ENCODE measurements at regions not wholly inside any gene's neighbourhood (a gene's known extent, or its start where the extent isn't known, plus 50 kb on each side); places are given as distances from the start of the nearest gene placed in this dataset.

DNA sequence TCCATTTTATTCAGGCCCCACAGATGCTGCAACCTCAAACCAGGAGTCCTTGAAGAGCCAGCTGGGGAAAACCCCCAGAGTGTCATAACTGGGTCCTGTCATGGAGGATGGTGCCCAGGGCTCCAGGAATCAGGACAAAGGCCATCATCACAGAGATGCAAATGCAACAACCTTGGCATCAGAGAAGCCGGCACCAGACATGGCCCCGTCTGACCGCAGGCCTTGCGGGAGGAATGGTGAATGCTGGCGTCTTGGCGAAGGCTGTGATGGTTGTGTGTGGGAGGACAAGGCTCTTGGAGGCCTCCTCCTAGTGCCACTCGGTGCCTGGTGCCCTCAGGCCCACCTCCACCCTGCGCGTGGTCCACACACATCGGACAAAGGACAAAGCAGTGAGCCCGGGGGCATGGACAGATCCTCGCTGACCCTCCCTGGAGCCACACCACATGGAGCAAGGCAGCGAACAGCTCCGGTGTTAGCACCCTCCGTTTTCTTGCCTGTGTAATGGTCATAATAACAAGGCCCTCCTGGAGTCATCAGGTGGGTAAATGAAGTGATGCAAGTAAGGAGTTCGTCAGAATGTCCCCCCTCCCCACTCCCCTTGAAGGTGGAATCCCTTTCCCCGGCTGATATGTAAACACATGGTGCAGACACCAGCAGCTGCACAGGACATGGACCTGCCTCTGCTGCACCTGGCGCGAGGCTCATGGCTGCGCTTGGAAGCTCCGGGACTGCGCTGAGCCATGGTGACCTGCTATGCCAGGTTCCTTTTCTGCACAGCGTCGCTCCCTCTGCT lies 380.7 kb downstream of the IRX2 start:
- WGBS, 2 donors: 75 to 84% methylated on average over 8 to 23 of the region's 24 CpGs
- ATAC-seq: no peak

DNA sequence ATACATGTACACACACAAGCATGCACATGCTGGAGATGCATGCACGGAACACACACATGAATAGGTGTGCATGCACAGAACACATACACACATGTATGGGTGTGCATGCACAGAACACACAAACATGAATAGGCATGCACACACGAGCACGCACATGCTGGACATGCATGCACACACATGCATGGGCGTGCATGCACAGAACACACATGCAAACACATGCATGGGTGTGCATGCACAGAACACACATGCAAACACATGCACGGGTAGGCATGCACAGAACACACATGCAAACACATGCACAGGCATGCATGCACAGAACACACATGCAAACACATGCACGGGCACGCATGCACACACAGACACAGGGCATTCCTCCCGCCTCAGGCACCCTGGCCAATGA lies 382.3 kb downstream of the IRX2 start:
- H3K9me3 ChIP-seq: no peaks in the 10 kb centered on the region
- no peak for TF ChIP-seq POLR2A (IDR thresholded peaks at IDR 0.05)
- TF ChIP-seq, protein P1, sequence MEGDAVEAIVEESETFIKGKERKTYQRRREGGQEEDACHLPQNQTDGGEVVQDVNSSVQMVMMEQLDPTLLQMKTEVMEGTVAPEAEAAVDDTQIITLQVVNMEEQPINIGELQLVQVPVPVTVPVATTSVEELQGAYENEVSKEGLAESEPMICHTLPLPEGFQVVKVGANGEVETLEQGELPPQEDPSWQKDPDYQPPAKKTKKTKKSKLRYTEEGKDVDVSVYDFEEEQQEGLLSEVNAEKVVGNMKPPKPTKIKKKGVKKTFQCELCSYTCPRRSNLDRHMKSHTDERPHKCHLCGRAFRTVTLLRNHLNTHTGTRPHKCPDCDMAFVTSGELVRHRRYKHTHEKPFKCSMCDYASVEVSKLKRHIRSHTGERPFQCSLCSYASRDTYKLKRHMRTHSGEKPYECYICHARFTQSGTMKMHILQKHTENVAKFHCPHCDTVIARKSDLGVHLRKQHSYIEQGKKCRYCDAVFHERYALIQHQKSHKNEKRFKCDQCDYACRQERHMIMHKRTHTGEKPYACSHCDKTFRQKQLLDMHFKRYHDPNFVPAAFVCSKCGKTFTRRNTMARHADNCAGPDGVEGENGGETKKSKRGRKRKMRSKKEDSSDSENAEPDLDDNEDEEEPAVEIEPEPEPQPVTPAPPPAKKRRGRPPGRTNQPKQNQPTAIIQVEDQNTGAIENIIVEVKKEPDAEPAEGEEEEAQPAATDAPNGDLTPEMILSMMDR (IDR thresholded peaks at IDR 0.05): no peak
- intact Hi-C loops (cut with DNase I): no loop called here
- no peak overlapping the region for H3K4me3 ChIP-seq
- 78 to 81% methylated on average over 8 of the region's 8 CpGs for WGBS, 2 donors
- DNase-seq (no peak), ATAC-seq (no peak)
- no peaks in the 10 kb centered on the region for H3K36me3 ChIP-seq (replicated peaks in 1 of 2; ENCODE audit: insufficient read depth in 1 of 2, low read depth in 2 of 2)
- H3K27me3 ChIP-seq: no peaks in the 10 kb centered on the region
- no peaks in the 10 kb centered on the region for H3K4me1 ChIP-seq
- no peak overlapping the region for H3K27ac ChIP-seq

More for the DNA sequence above, 380.7 kb downstream of the IRX2 start:
- no peak overlapping the region for H3K27ac ChIP-seq
- no peaks in the 10 kb centered on the region for H3K9me3 ChIP-seq
- DNase-seq: no peak
- no peaks in the 10 kb centered on the region for H3K36me3 ChIP-seq (replicated peaks in 1 of 2; ENCODE audit: insufficient read depth in 1 of 2, low read depth in 2 of 2)
- H3K4me1 ChIP-seq: no peaks in the 10 kb centered on the region
- intact Hi-C loops (cut with DNase I): no loop called here
- no peak overlapping the region for H3K4me3 ChIP-seq
- TF ChIP-seq, protein P1 (IDR thresholded peaks at IDR 0.05): no peak
- TF ChIP-seq POLR2A (IDR thresholded peaks at IDR 0.05): no peak
- H3K27me3 ChIP-seq: no peaks in the 10 kb centered on the region

DNA sequence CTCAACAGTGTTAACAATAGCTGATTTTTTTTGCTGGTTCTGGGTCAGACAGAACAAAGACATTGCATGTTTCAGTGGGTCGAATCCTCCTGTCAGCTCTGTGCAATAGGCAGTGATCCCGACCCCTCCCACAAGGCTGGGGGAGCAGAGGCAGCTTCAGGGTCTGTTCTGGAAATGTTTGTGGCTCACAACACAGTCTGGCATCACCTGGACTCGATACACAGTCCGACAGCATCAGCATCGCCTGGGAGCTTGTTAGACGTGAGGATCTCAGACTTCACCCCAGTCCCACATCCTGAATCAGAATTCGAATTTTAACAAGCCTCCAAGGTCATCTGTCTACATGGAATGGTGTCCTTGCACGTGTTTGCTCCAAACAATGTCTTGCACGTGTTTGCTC lies 384.7 kb downstream of the IRX2 start:
- H3K4me3 ChIP-seq: no peak overlapping the region
- intact Hi-C loops (cut with DNase I): no loop called here
- no peaks in the 10 kb centered on the region for H3K9me3 ChIP-seq
- TF ChIP-seq, protein P1 (IDR thresholded peaks at IDR 0.05): no peak
- no peak for TF ChIP-seq POLR2A (IDR thresholded peaks at IDR 0.05)
- no peak for DNase-seq
- WGBS, 2 donors: 33 to 39% methylated on average over 8 to 9 of the region's 9 CpGs
- ATAC-seq: no peak
- H3K27ac ChIP-seq: no peak overlapping the region
- no peaks in the 10 kb centered on the region for H3K36me3 ChIP-seq (replicated peaks in 1 of 2; ENCODE audit: insufficient read depth in 1 of 2, low read depth in 2 of 2)
- no peaks in the 10 kb centered on the region for H3K27me3 ChIP-seq
- H3K4me1 ChIP-seq: no peaks in the 10 kb centered on the region

DNA sequence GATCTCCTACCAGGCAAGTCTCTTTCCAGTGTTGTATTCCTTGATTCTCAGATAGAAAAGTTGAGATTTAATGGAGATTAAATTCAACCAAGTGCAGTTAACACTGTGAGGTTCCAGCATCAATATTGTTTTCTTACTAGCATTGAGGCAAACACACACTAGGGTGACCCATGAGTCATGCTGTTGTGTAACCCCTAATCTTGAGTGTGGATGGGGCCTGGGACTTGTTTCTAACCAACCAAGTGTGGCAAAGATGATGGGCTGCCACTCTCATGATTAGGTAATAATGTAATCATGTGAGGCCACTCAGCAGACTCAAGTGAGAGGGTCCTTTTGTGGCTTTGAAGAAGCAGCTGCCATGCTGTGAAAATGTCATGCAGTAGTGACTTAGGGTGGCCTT lies 394.2 kb downstream of the IRX2 start:
- no peak for DNase-seq
- intact Hi-C loops (cut with DNase I): no loop called here
- no peak overlapping the region for H3K27ac ChIP-seq
- no peaks in the 10 kb centered on the region for H3K4me1 ChIP-seq
- no peaks in the 10 kb centered on the region for H3K9me3 ChIP-seq
- no peaks in the 10 kb centered on the region for H3K36me3 ChIP-seq (replicated peaks in 1 of 2; ENCODE audit: insufficient read depth in 1 of 2, low read depth in 2 of 2)
- no peak for TF ChIP-seq POLR2A (IDR thresholded peaks at IDR 0.05)
- TF ChIP-seq, protein P1 (IDR thresholded peaks at IDR 0.05): no peak
- no peaks in the 10 kb centered on the region for H3K27me3 ChIP-seq
- no peak for ATAC-seq
- no peak overlapping the region for H3K4me3 ChIP-seq

DNA sequence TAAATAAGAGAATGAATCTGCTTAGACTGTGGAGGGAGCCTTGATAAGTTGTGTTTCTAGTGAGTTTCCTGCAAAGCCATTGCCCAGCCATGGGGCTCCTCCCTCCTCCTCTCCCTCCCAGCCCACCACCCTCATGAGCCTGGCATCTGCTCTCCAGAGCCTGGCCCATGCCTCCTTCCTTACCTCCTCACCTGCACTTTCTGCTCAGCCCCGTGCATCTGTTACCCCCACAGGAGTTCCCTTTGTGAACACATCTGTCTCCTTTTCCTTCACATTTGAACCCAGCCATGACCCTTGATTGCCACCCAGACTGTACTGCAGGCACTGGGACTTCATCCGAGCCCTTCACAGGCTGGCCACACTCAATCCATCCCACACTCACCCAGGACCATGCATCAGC lies 395.6 kb downstream of the IRX2 start:
- DNase-seq: no peak
- intact Hi-C loops (cut with DNase I): no loop called here
- no peaks in the 10 kb centered on the region for H3K4me1 ChIP-seq
- TF ChIP-seq, protein P1 (IDR thresholded peaks at IDR 0.05): no peak
- no peak for TF ChIP-seq POLR2A (IDR thresholded peaks at IDR 0.05)
- 43 to 44% methylated on average over 2 of the region's 2 CpGs for WGBS, 2 donors
- no peaks in the 10 kb centered on the region for H3K9me3 ChIP-seq
- H3K36me3 ChIP-seq (replicated peaks in 1 of 2; ENCODE audit: insufficient read depth in 1 of 2, low read depth in 2 of 2): no peaks in the 10 kb centered on the region
- H3K27ac ChIP-seq: no peak overlapping the region
- no peak for ATAC-seq
- H3K4me3 ChIP-seq: no peak overlapping the region
- no peaks in the 10 kb centered on the region for H3K27me3 ChIP-seq

Data from body of pancreas (tissue), 4 donors.